Thoracic aorta (tissue), 2 donors: ENCODE measurements at regions not wholly inside any gene's neighbourhood (a gene's known extent, or its start where the extent isn't known, plus 50 kb on each side); places are given as distances from the start of the nearest gene placed in this dataset.

Experiments used
- ATAC-seq: fragments of 150-250 bp; one replicate; pipeline ENCODE4 v1.8.0; 2017; ENCODE audit warnings: low read depth; ENCODE audit not compliant: insufficient number of reproducible peaks, low FRiP score
- DNase-seq: peaks from one replicate; pipeline ENCODE4 v3.0.0-alpha.2; 2020; ENCODE audit warnings: low spot score
- H3K27ac ChIP-seq, 2 donors: fragments of 200-600 bp; sonication (generic); 1 replicate in 1 of 2; 2 replicates in 1 of 2; pipeline ENCODE4 v1.5.1; 2016; ENCODE audit warnings: mild to moderate bottlenecking in 2 of 2, moderate library complexity in 2 of 2
- H3K27me3 ChIP-seq: fragments of 200-600 bp; sonication (generic); replicated peaks from 2 replicates; pipeline ENCODE4 v1.6.0; 2016; ENCODE audit warnings: mild to moderate bottlenecking; ENCODE audit not compliant: insufficient read depth
- H3K36me3 ChIP-seq: fragments of 200-600 bp; sonication (generic); one replicate; pipeline ENCODE4 v1.5.1; 2016
- H3K4me1 ChIP-seq, 2 donors: fragments of 200-600 bp; sonication (generic); 1 replicate in 1 of 2; 2 replicates in 1 of 2; pipeline versions ENCODE4 v1.5.1 to v1.6.0; 2016; ENCODE audit warnings: low read depth in 2 of 2, mild to moderate bottlenecking in 1 of 2; ENCODE audit not compliant: control insufficient read depth in 1 of 2
- H3K4me3 ChIP-seq: fragments of 200-600 bp; sonication (generic); 2 replicates; pipeline ENCODE4 v1.5.1; 2016; ENCODE audit warnings: mild to moderate bottlenecking
- H3K9me3 ChIP-seq: fragments of 200-600 bp; sonication (generic); 2 replicates; pipeline ENCODE4 v1.5.1; 2016
- TF ChIP-seq, protein P1 (sequence below): fragments of 200-600 bp; sonication (generic); IDR thresholded peaks from one replicate; pipeline ENCODE4 v1.5.1; 2019; ENCODE audit warnings: antibody characterized with exemption

DNA sequence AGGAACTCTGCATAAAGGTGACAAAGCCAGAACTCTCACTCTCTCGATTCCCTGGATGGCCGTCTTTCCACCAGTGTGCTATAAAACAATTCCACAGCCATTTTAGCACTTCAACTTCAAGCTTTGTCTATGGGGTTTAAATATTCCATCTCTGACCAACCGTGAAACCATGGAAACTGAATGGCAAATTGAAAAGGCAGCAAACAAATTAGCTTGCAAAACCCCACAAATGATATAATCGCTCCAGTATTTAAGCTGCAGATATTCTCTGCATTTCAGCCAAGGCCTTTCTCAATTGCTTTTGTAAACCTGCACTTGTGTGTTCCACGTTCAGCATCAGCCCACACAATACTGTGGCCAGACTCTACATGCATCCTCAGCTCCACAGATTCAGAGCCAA lies 131.7 kb upstream of the ISX start:
- TF ChIP-seq, protein P1, sequence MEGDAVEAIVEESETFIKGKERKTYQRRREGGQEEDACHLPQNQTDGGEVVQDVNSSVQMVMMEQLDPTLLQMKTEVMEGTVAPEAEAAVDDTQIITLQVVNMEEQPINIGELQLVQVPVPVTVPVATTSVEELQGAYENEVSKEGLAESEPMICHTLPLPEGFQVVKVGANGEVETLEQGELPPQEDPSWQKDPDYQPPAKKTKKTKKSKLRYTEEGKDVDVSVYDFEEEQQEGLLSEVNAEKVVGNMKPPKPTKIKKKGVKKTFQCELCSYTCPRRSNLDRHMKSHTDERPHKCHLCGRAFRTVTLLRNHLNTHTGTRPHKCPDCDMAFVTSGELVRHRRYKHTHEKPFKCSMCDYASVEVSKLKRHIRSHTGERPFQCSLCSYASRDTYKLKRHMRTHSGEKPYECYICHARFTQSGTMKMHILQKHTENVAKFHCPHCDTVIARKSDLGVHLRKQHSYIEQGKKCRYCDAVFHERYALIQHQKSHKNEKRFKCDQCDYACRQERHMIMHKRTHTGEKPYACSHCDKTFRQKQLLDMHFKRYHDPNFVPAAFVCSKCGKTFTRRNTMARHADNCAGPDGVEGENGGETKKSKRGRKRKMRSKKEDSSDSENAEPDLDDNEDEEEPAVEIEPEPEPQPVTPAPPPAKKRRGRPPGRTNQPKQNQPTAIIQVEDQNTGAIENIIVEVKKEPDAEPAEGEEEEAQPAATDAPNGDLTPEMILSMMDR: no peak
- ATAC-seq: no peak

DNA sequence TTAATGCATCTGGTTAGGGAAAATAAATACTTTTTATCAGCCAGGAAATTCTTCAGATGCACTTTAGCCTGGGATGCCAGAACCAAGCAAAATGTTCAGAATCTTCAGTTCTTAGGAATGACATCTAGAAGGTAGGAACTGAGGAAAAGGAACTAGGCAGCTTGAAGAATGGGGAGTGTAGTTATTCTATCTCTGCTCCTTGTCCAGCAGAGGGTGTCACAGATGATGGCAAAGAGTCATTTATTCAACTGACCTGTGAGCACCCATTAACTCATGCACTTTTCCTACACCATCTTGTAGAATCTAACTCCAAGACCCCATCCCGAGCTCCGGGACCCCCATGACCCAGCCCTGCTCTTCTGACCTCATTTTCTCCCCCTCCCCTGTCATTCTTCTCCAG lies 122.1 kb upstream of the ISX start:
- DNase-seq: no peak
- no peaks in the 10 kb centered on the region for H3K9me3 ChIP-seq
- no peak overlapping the region for H3K27ac ChIP-seq
- TF ChIP-seq, protein P1: no peak
- no peaks in the 10 kb centered on the region for H3K36me3 ChIP-seq
- no peak overlapping the region for H3K4me3 ChIP-seq
- no peak for ATAC-seq
- H3K4me1 ChIP-seq: no peaks in the 10 kb centered on the region
- no peaks in the 10 kb centered on the region for H3K27me3 ChIP-seq

More for the DNA sequence above, 131.7 kb upstream of the ISX start:
- Histone ChIP-seq H3K27ac (no peak overlapping the region), H3K36me3 (no peaks in the 10 kb centered on the region), H3K9me3 (no peaks in the 10 kb centered on the region), H3K27me3 (no peaks in the 10 kb centered on the region), H3K4me1 (no peaks in the 10 kb centered on the region), H3K4me3 (no peak overlapping the region)
- DNase-seq: no peak

GRCh38 chr22:34946339-34946985 lies 119.5 kb upstream of the ISX start:
- no peak overlapping the region for H3K27ac ChIP-seq
- H3K4me3 ChIP-seq: no peak overlapping the region
- DNase-seq (no peak), ATAC-seq (no peak)
- H3K27me3 ChIP-seq: no peaks in the 10 kb centered on the region
- H3K9me3 ChIP-seq: no peaks in the 10 kb centered on the region
- H3K36me3 ChIP-seq: no peaks in the 10 kb centered on the region
- TF ChIP-seq, protein P1: no peak
- no peaks in the 10 kb centered on the region for H3K4me1 ChIP-seq

DNA sequence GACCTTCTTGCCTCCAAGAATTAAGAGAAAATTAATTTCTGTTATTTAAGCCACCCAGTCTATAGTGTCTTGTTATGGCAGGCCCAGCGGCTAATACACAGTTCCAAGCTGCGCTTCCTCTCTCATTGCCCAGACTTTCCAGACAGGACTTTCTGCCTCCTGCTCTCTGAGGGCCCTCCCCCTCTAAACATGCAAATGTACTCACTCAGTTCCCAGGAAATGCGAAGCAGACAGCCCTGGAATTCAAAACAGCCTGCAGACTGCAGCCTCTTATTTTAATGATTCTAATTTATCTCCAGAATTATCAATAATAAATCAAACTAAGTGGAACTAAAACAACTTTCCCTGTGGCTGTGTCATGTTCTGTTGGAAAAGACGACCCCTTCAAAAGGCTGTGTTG lies 115.5 kb upstream of the ISX start:
- no peak for DNase-seq
- TF ChIP-seq, protein P1: no peak
- H3K4me1 ChIP-seq: no peaks in the 10 kb centered on the region
- ATAC-seq: no peak
- no peaks in the 10 kb centered on the region for H3K36me3 ChIP-seq
- no peak overlapping the region for H3K27ac ChIP-seq
- no peaks in the 10 kb centered on the region for H3K9me3 ChIP-seq
- no peak overlapping the region for H3K4me3 ChIP-seq
- H3K27me3 ChIP-seq: no peaks in the 10 kb centered on the region

DNA sequence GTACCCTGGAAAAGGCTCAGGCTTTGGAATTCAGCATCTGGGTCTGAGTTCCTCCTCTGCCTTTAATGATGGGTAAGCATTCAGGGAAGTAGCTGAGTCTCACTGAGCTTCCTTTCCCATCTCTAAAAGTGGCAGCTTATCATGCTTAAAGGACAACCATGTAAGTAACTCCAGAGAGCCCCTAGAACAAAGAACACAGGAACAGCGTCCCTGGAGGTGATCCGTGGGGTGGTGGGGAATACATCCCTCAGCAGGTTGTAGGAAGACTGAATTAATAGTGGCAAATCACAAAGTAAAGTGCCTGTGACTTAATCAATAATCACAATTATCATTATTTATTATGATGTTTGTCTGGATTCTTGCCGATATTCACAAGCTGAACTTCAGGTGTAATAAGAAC lies 114.7 kb upstream of the ISX start:
- Histone ChIP-seq H3K4me1 (no peaks in the 10 kb centered on the region), H3K36me3 (no peaks in the 10 kb centered on the region), H3K27me3 (no peaks in the 10 kb centered on the region), H3K9me3 (no peaks in the 10 kb centered on the region), H3K27ac (no peak overlapping the region), H3K4me3 (no peak overlapping the region)
- no peak for ATAC-seq
- DNase-seq: no peak
- TF ChIP-seq, protein P1: no peak
